A549 (cell line): ENCODE measurements at regions not wholly inside any gene's neighbourhood (a gene's known extent, or its start where the extent isn't known, plus 50 kb on each side); places are given as distances from the start of the nearest gene placed in this dataset.

Source experiments
- ATAC-seq, 2 experiments: fragments of 200-7000 bp in 1 of 2; fragments of >200 bp in 1 of 2; cut with Nextera tagmentation in 1 of 2; cut with Tn5 transposase in 1 of 2; 3 replicates each; pipeline versions ENCODE4 v1.8.0 to v1.9.1; 2018 to 2020; ENCODE audit warnings: mild to moderate bottlenecking in 1 of 2, moderate library complexity in 1 of 2
- CTCF ChIA-PET: fragments of 300-600 bp; sonication (Branson Sonifier 250); formaldehyde crosslinking; extraction: SDS; loops from one replicate; lab custom pipeline; 2021; ENCODE audit warnings: antibody characterized with exemption, inconsistent platforms; lab: Yijun Ruan, JAX
- POLR2A ChIA-PET: fragments of 350-600 bp; formaldehyde crosslinking; extraction: SDS; loops from one replicate; lab custom pipeline; 2021; ENCODE audit warnings: antibody characterized with exemption, inconsistent platforms; lab: Yijun Ruan, JAX
- DNase-seq, 2 experiments: peaks; one replicate each; pipeline versions ENCODE4 v3.0.0 to v3.0.0-alpha.2; 2011 to 2016; ENCODE audit warnings: low read depth in 1 of 2, low spot score in 1 of 2
- FAIRE-seq: peaks from 2 replicates; lab custom pipeline; 2011; peaks lifted over from hg19 to GRCh38; lab: Jason Lieb, UNC
- H3K27ac ChIP-seq, 2 experiments: fragments of >200 bp; sonication (Bioruptor Twin); formaldehyde crosslinking; 3 replicates each; pipeline ENCODE4 v1.5.1; 2016 to 2017
- H3K4me1 ChIP-seq: fragments of >200 bp; sonication (Bioruptor Twin); formaldehyde crosslinking; 3 replicates; pipeline ENCODE4 v1.6.1; 2016
- H3K4me2 ChIP-seq: fragments of >200 bp; sonication (Bioruptor Twin); formaldehyde crosslinking; 3 replicates; pipeline ENCODE4 v1.6.1; 2016
- H3K4me3 ChIP-seq: fragments of >200 bp; sonication (Bioruptor Twin); formaldehyde crosslinking; 3 replicates; pipeline ENCODE4 v1.5.1; 2016
- H3K9me3 ChIP-seq: fragments of >200 bp; sonication (Bioruptor Twin); formaldehyde crosslinking; 3 replicates; pipeline ENCODE4 v1.6.1; 2016
- ATOH8 ChIP-seq: fragments of 250-450 bp; sonication (Bioruptor Pico); IDR thresholded peaks from 2 replicates; pipeline ENCODE4 v1.5.0; 2020; ENCODE audit warnings: low read depth, mild to moderate bottlenecking, moderate library complexity
- BHLHE40 ChIP-seq: IDR thresholded peaks from 2 replicates; pipeline ENCODE4 v1.6.1; 2012; ENCODE audit warnings: low read depth, low read length, inconsistent platforms
- CBX8 ChIP-seq: fragments of 200-600 bp; sonication (generic); IDR thresholded peaks from 2 replicates; pipeline ENCODE4 v1.6.1; 2016
- CHD2 ChIP-seq: fragments of 150-350 bp; IDR thresholded peaks from 2 replicates; pipeline ENCODE4 v1.6.1; 2014; ENCODE audit warnings: low read length; ENCODE audit not compliant: partially characterized antibody
- CHD4 ChIP-seq: fragments of 200-600 bp; sonication (generic); IDR thresholded peaks from 2 replicates; pipeline ENCODE4 v1.6.1; 2016; ENCODE audit warnings: antibody characterized with exemption, mild to moderate bottlenecking, borderline replicate concordance
- FOSB ChIP-seq: fragments of 250-450 bp; sonication (Bioruptor Pico); IDR thresholded peaks from 2 replicates; pipeline ENCODE4 v1.5.0; 2020; ENCODE audit warnings: mild to moderate bottlenecking, moderate library complexity
- FOSL2 ChIP-seq, 2 experiments: fragments of 450-650 bp in 1 of 2; fragments of >200 bp in 1 of 2; sonication (Bioruptor Twin) in 1 of 2; formaldehyde crosslinking; IDR thresholded peaks; 2 replicates each; pipeline versions ENCODE4 v1.5.0 to v1.6.1; 2016 to 2020; ENCODE audit warnings: mild to moderate bottlenecking in 1 of 2, moderate library complexity in 1 of 2
- GATA3 ChIP-seq: IDR thresholded peaks from 2 replicates; pipeline ENCODE4 v1.6.1; 2012; ENCODE audit warnings: borderline replicate concordance
- HES2 ChIP-seq: fragments of >200 bp; sonication (Bioruptor Twin); formaldehyde crosslinking; IDR thresholded peaks from 2 replicates; pipeline ENCODE4 v1.6.1; 2016
- HOXA7 ChIP-seq: fragments of 250-450 bp; sonication (Bioruptor Pico); IDR thresholded peaks from 2 replicates; pipeline ENCODE4 v1.5.0; 2020; ENCODE audit warnings: mild to moderate bottlenecking, moderate library complexity
- HOXB13 ChIP-seq: fragments of 250-450 bp; sonication (Bioruptor Pico); IDR thresholded peaks from 2 replicates; pipeline ENCODE4 v1.5.0; 2020; ENCODE audit warnings: low read depth, mild to moderate bottlenecking, moderate library complexity
- HOXB5 ChIP-seq: fragments of 250-450 bp; sonication (Bioruptor Pico); IDR thresholded peaks from 2 replicates; pipeline ENCODE4 v1.5.0; 2020; ENCODE audit warnings: mild to moderate bottlenecking, moderate library complexity
- JUN ChIP-seq, 2 experiments: fragments of >200 bp; sonication (Bioruptor Twin); formaldehyde crosslinking; IDR thresholded peaks; 2 replicates in 1 of 2; 3 replicates in 1 of 2; pipeline ENCODE4 v1.6.1; 2016 to 2017
- JUNB ChIP-seq: fragments of >200 bp; sonication (Bioruptor Twin); formaldehyde crosslinking; IDR thresholded peaks from 2 replicates; pipeline ENCODE4 v1.6.1; 2016
- KDM5A ChIP-seq: fragments of 200-600 bp; sonication (generic); IDR thresholded peaks from 2 replicates; pipeline ENCODE4 v1.6.1; 2016; ENCODE audit warnings: antibody characterized with exemption, mild to moderate bottlenecking
- MAFK ChIP-seq: fragments of 450-650 bp; IDR thresholded peaks from 2 replicates; pipeline ENCODE4 v1.6.1; 2014; ENCODE audit not compliant: partially characterized antibody
- MAX ChIP-seq: IDR thresholded peaks from 2 replicates; pipeline ENCODE4 v1.6.1; 2012
- MAZ ChIP-seq: fragments of 150-350 bp; IDR thresholded peaks from 2 replicates; pipeline ENCODE4 v1.6.1; 2014; ENCODE audit warnings: antibody characterized with exemption, low read depth, low read length, borderline replicate concordance
- MYC ChIP-seq: IDR thresholded peaks from 2 replicates; pipeline ENCODE4 v1.6.1; 2012; ENCODE audit warnings: mild to moderate bottlenecking, inconsistent platforms, low read length, improper control_type of control experiment, borderline replicate concordance
- PBX3 ChIP-seq: IDR thresholded peaks from 2 replicates; pipeline ENCODE4 v1.6.1; 2012
- PHF8 ChIP-seq: fragments of 200-600 bp; sonication (generic); IDR thresholded peaks from 2 replicates; pipeline ENCODE4 v1.6.1; 2016; ENCODE audit warnings: low read depth, mild to moderate bottlenecking, antibody characterized with exemption, moderate library complexity, borderline replicate concordance
- POLR2AphosphoS2 ChIP-seq: conservative IDR thresholded peaks from 2 replicates; pipeline ENCODE4 v1.6.1; 2012; ENCODE audit warnings: low read length, improper control_type of control experiment, inconsistent platforms
- RARB ChIP-seq: fragments of 250-450 bp; sonication (Bioruptor Pico); IDR thresholded peaks from 2 replicates; pipeline ENCODE4 v1.8.0; 2021; ENCODE audit warnings: mild to moderate bottlenecking, moderate library complexity
- RCOR1 ChIP-seq: fragments of 150-350 bp; IDR thresholded peaks from 2 replicates; pipeline ENCODE4 v1.6.1; 2014; ENCODE audit warnings: antibody characterized with exemption, low read length, low read depth
- REST ChIP-seq: fragments of 200-600 bp; sonication (generic); IDR thresholded peaks from 2 replicates; pipeline ENCODE4 v1.6.1; 2016; ENCODE audit warnings: antibody characterized with exemption, mild to moderate bottlenecking, moderate library complexity
- RFX5 ChIP-seq: fragments of 450-650 bp; IDR thresholded peaks from 2 replicates; pipeline ENCODE4 v1.7.1; 2014; ENCODE audit warnings: antibody characterized with exemption, mild to moderate bottlenecking, moderate library complexity
- SMC3 ChIP-seq: fragments of >200 bp; sonication (Bioruptor Twin); formaldehyde crosslinking; IDR thresholded peaks from 3 replicates; pipeline ENCODE4 v1.6.1; 2018; ENCODE audit warnings: inconsistent platforms
- SREBF2 ChIP-seq: fragments of 450-650 bp; IDR thresholded peaks from 2 replicates; pipeline ENCODE4 v1.6.1; 2014; ENCODE audit warnings: mild to moderate bottlenecking, moderate library complexity
- WGBS: methylation state at CpG from one replicate; pipeline ENCODE4 v1.1.6; 2017; ENCODE audit errors: missing lambda C conversion rate; 5-methylcytosine and 5-hydroxymethylcytosine counted together

- no peaks in the 10 kb centered on the region for H3K4me1 ChIP-seq
- DNase-seq (no peak), FAIRE-seq (no peak), ATAC-seq (no peak)
- no peak overlapping the region for H3K27ac ChIP-seq
- no peaks in the 10 kb centered on the region for H3K9me3 ChIP-seq
- CTCF ChIA-PET: interaction anchor here (0.8 to 1.2 kb wide), 3 partner anchors 13 to 211 kb away, joined by 3 read pairs; no protein-coding TSS in a partner anchor
- WGBS: 80% methylated on average over 2 of the region's 2 CpGs
- H3K4me3 ChIP-seq: no peak overlapping the region
- TF ChIP-seq FOSL2 (IDR thresholded peaks at IDR 0.05) (no peak), FOSL2 (CRISPR knock-in tag; IDR thresholded peaks at IDR 0.05) (no peak), BHLHE40 (no peak), MAZ (no peak), PHF8 (no peak), REST (no peak), FOSB (CRISPR knock-in tag) (no peak), KDM5A (no peak), JUN (IDR thresholded peaks at IDR 0.05) (no peak), MAFK (no peak), GATA3 (no peak)
- POLR2A ChIA-PET: no interaction called here
- H3K4me2 ChIP-seq: no peak overlapping the region
Observed at GRCh38 chr11:27963370-27963769, 144.6 kb downstream of the KIF18A start.

- Histone ChIP-seq H3K9me3 (no peaks in the 10 kb centered on the region), H3K27ac (no peak overlapping the region), H3K4me3 (no peak overlapping the region), H3K4me1 (no peaks in the 10 kb centered on the region), H3K4me2 (no peak overlapping the region)
- no peak for ATAC-seq
- WGBS: 95% methylated on average over 1 of the region's 1 CpG
- no peak for DNase-seq
- CTCF ChIA-PET: interaction anchor here (0.6 to 1.8 kb wide), 3 partner anchors 10 to 233 kb away, joined by 3 to 5 read pairs (median 4); no protein-coding TSS in a partner anchor
- POLR2A ChIA-PET: no interaction called here
- no peak for FAIRE-seq
- TF ChIP-seq CHD4 (no peak), HES2 (no peak), HOXB5 (CRISPR knock-in tag) (no peak), BHLHE40 (no peak), SMC3 (no peak), PBX3 (no peak), RARB (CRISPR knock-in tag) (no peak)
Observed at GRCh38 chr11:27949951-27950738, 157.8 kb downstream of the KIF18A start.

- WGBS: 92% methylated on average over 1 of the region's 1 CpG
- TF ChIP-seq SREBF2 (no peak), RFX5 (no peak), CBX8 (no peak), HOXA7 (no peak), MYC (no peak), BHLHE40 (no peak), POLR2AphosphoS2 (no peak), RCOR1 (no peak), PBX3 (no peak), HOXB13 (no peak), CHD2 (no peak), HOXB5 (CRISPR knock-in tag) (no peak), JUNB (no peak), ATOH8 (CRISPR knock-in tag) (no peak), MAX (no peak)
Observed at GRCh38 chr11:27945348-27945747, 162.6 kb downstream of the KIF18A start.

More at GRCh38 chr11:27945348-27945747, 162.6 kb downstream of the KIF18A start:
- ChIA-PET CTCF (no interaction called here), POLR2A (no interaction called here)
- Histone ChIP-seq H3K4me1 (no peaks in the 10 kb centered on the region), H3K4me3 (no peak overlapping the region), H3K9me3 (no peaks in the 10 kb centered on the region), H3K4me2 (no peak overlapping the region), H3K27ac (no peak overlapping the region)
- ATAC-seq (no peak), DNase-seq (no peak), FAIRE-seq (no peak)
